NB4 (cell line): ENCODE measurements at regions not wholly inside any gene's neighbourhood (a gene's known extent, or its start where the extent isn't known, plus 50 kb on each side); places are given as distances from the start of the nearest gene placed in this dataset.
A peak's percentile ranks its signal among the peaks of the same experiment; 100 is the strongest.

ENCODE experiments used
- DNase-seq: peaks from one replicate; pipeline ENCODE4 v3.0.0; 2010; ENCODE audit warnings: low read depth
- H3K4me3 ChIP-seq: one replicate; pipeline ENCODE4 v1.5.1; 2011; ENCODE audit warnings: mild to moderate bottlenecking, low read depth, low read length, moderate library complexity
- MYC ChIP-seq: IDR thresholded peaks from 2 replicates; pipeline ENCODE4 v1.6.1; 2011; ENCODE audit warnings: low read depth, low read length
- POLR2A ChIP-seq: IDR thresholded peaks from 2 replicates; pipeline ENCODE4 v1.6.1; 2011; ENCODE audit warnings: mild to moderate bottlenecking; ENCODE audit not compliant: insufficient read length; ENCODE audit errors: extremely low read depth
- TF ChIP-seq, protein P1 (sequence below): IDR thresholded peaks from one replicate; pipeline ENCODE4 v1.5.1; 2012; ENCODE audit warnings: low read depth, low read length
- TF ChIP-seq, protein P2 (sequence below): IDR thresholded peaks from 2 replicates; pipeline ENCODE4 v1.6.1; 2011; ENCODE audit warnings: low read depth, low read length

DNA sequence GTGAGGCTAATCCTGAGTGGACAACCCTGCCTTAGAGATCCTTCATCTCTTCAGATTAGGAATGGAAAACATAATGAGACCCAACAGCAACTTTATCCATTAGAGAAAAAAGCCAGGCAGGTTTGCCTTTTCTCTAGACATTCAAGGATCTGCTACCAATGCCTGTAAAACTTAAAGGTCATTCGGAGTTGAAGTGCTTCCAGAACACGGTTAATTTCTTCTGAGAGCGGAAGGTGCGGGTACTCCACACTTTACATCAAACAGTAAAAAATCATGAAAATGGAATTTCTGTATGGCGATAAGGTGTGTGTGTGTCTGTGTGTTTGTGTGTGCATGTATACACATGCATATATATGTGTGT is 65.2 kb upstream of the PRKACB start:
- H3K4me3 ChIP-seq = peak overlapping the region; percentile 77
- no peak for DNase-seq
- TF ChIP-seq, protein P1, sequence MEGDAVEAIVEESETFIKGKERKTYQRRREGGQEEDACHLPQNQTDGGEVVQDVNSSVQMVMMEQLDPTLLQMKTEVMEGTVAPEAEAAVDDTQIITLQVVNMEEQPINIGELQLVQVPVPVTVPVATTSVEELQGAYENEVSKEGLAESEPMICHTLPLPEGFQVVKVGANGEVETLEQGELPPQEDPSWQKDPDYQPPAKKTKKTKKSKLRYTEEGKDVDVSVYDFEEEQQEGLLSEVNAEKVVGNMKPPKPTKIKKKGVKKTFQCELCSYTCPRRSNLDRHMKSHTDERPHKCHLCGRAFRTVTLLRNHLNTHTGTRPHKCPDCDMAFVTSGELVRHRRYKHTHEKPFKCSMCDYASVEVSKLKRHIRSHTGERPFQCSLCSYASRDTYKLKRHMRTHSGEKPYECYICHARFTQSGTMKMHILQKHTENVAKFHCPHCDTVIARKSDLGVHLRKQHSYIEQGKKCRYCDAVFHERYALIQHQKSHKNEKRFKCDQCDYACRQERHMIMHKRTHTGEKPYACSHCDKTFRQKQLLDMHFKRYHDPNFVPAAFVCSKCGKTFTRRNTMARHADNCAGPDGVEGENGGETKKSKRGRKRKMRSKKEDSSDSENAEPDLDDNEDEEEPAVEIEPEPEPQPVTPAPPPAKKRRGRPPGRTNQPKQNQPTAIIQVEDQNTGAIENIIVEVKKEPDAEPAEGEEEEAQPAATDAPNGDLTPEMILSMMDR = no peak
- TF ChIP-seq MYC (no peak), POLR2A (no peak)
- TF ChIP-seq, protein P2, sequence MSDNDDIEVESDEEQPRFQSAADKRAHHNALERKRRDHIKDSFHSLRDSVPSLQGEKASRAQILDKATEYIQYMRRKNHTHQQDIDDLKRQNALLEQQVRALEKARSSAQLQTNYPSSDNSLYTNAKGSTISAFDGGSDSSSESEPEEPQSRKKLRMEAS = no peak

DNA sequence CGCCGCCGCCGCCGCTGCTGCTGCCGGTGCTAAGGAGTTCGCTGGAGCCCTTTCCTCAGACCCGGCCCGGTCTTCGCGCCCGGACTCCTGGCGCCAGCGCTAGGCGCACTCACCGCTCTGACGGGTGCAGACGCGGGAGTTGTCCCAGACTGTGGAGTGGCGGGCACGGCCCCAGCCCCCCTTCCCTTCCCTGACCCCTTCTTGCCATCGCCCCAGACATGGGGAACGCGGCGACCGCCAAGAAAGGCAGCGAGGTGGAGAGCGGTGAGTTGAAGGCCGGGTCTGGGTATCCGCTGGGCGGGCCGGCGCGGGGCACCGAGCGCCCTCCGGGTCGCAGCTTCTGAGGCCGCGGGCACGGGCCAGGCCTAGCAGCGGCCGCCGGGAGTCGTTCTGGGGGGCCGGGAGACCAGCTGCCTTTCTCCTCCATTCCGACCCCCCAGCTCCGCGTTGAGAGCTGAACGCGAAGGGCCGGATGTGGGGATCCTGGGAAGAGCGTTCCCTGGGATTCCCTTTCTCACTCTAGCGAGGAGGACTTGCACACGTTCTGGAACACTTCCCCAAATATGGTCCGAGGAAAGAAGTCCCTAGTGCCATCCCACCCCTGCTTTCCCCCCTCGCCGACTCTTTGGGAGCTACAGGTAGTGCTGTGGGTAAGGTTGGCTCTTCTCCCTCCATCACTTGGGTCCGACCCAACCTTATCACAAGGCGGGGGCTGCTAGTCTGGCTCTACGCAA is 65.8 kb upstream of the PRKACB start:
- TF ChIP-seq, protein P1 = no peak
- TF ChIP-seq POLR2A = no peak
- TF ChIP-seq MYC = no peak
- TF ChIP-seq, protein P2 = no peak
- DNase-seq = no peak
- H3K4me3 ChIP-seq = peak overlapping the region; percentile 77

DNA sequence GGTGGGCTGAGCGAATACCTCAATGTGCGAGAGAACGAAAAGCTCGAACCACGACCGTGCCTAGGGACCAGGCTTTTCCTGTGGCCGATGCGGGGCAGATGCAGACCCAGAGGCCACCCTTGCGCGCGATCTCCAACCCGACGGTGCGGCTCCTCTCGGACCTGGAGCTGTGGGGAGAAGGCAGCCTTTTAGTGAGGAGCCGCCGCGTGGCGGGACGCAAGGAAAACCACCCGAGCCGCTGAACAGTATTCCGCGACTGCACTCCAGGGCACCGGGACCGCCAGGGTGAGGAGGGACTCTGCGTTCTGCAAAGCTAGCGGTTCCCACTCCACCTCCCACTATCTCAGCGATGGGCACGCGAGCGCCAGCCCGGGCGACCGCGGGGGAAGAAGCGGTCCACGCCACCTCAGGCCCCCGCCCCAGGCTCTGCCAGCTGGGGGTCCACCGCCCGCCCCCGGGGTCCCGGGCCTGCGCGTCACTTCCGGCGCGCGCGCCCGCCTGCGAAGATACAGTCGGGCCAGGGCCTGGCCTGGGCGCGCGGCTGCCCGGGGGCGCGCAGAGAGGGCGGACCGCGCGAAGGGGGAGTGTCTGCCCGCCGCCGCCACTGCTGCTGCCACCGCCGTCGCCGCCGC is 66.5 kb upstream of the PRKACB start:
- H3K4me3 ChIP-seq = peak overlapping the region; percentile 81
- DNase-seq = peak; percentile 85
- TF ChIP-seq POLR2A (peak; percentile 56), MYC (peak; percentile 55)
- TF ChIP-seq, protein P2 = no peak; the same call in 1 of the 2 replicates
- TF ChIP-seq, protein P1 = no peak

DNA sequence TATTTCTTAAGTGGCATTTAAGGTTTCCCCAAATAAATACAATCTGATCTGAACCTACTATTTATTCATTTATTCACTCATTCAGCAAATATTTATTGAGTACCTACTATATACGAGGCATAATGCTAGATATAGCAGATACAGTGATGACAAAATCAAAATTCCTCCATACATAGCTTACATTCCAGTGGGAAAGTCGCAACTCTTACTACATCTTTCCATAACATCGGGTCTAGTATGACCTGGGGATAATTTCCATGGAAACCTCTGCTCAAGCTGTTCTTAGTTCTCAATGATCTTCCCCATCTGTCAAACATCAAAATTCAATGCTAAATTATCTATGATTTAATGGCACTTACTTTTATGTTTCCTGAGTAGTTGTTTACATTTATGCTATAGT is 70.8 kb upstream of the PRKACB start:
- H3K4me3 ChIP-seq = no peak overlapping the region
- no peak for DNase-seq
- TF ChIP-seq MYC = no peak
- TF ChIP-seq, protein P2 = no peak
- TF ChIP-seq, protein P1 = no peak
- no peak for TF ChIP-seq POLR2A

DNA sequence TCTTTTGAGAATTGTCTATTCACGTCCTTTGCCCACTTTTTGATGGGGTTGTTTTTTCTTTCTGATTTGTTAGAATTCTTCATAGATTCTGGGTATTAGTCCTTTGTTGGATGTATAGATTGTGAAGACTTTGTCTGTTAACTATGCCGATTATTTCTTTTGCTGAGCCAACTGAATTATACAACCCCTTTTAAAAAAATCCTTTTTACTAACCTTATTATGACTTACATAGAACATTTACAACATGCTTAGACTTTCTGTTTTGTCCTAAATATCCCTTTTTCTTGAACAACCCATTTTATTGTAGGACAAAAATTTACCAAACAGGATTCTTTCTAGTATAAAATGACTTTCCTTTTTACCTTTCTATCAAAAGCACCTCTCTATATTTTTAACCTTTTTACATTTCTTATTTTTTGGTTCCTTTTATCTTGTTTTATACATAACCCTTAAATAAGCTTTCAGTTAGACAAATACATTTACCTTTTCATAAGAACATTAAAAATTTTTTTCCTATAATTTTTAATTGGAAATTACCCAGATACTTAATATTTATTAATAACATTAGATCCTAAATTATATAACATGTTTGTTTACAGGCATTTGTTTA is 70.4 kb upstream of the TTLL7 start:
- H3K4me3 ChIP-seq = no peak overlapping the region
- no peak for TF ChIP-seq POLR2A
- TF ChIP-seq, protein P2 = no peak
- no peak for TF ChIP-seq MYC
- TF ChIP-seq, protein P1 = no peak
- DNase-seq = peak; percentile 15
